ENCODE measurements at regions not wholly inside any gene's neighbourhood (a gene's known extent, or its start where the extent isn't known, plus 50 kb on each side); places are given as distances from the start of the nearest gene placed in this dataset.

GRCh38 chr6:132971676-132972075 lies 157.3 kb downstream of the RPS12 start:
- Histone ChIP-seq H3K4me1 (no peaks in the 10 kb centered on the region), H3K4me3 (no peak overlapping the region), H3K27me3 (replicated peaks in 1 of 7) (peaks cover 0 to 25% (median 0%) of the 10 kb centered on the region in 7 donors), H3K36me3 (no peaks in the 10 kb centered on the region), H3K27ac (no peak overlapping the region), H3K9me3 (no peaks in the 10 kb centered on the region)
- no peak for DNase-seq
- TF ChIP-seq CTCF (IDR thresholded peaks at IDR 0.05 in 8 of 11, conservative IDR thresholded peaks at IDR 0.05 in 3 of 11) = no peak
- no peak for TF ChIP-seq POLR2AphosphoS5 (IDR thresholded peaks at IDR 0.05)
- no peak for TF ChIP-seq POLR2A (IDR thresholded peaks at IDR 0.05)
- 79 to 87% (median 82%) methylated on average over 3 of the region's 3 CpGs for WGBS, 5 donors
- intact Hi-C loops (cut with DNase I; ENCODE audit: low total_unique reads) = no loop called here

GRCh38 chr6:132972254-132972653 lies 157.9 kb downstream of the RPS12 start:
- TF ChIP-seq CTCF (IDR thresholded peaks at IDR 0.05 in 8 of 11, conservative IDR thresholded peaks at IDR 0.05 in 3 of 11) (no peak), POLR2AphosphoS5 (IDR thresholded peaks at IDR 0.05) (no peak), POLR2A (IDR thresholded peaks at IDR 0.05) (no peak)
- Histone ChIP-seq H3K27me3 (replicated peaks in 1 of 7) (peaks cover 0 to 25% (median 0%) of the 10 kb centered on the region in 7 donors), H3K9me3 (no peaks in the 10 kb centered on the region), H3K27ac (no peak overlapping the region), H3K4me1 (no peaks in the 10 kb centered on the region), H3K4me3 (no peak overlapping the region), H3K36me3 (no peaks in the 10 kb centered on the region)
- intact Hi-C loops (cut with DNase I; ENCODE audit: low total_unique reads) = no loop called here
- DNase-seq = no peak

GRCh38 chr6:132972971-132973370 lies 158.6 kb downstream of the RPS12 start:
- DNase-seq = no peak
- H3K27me3 ChIP-seq (replicated peaks in 1 of 7) = peaks cover 0 to 25% (median 0%) of the 10 kb centered on the region in 7 donors
- H3K36me3 ChIP-seq = no peaks in the 10 kb centered on the region
- no peaks in the 10 kb centered on the region for H3K9me3 ChIP-seq
- no peak for TF ChIP-seq CTCF (IDR thresholded peaks at IDR 0.05 in 8 of 11, conservative IDR thresholded peaks at IDR 0.05 in 3 of 11)
- no peak for TF ChIP-seq POLR2AphosphoS5 (IDR thresholded peaks at IDR 0.05)
- no peak for TF ChIP-seq POLR2A (IDR thresholded peaks at IDR 0.05)
- H3K4me1 ChIP-seq = no peaks in the 10 kb centered on the region
- H3K27ac ChIP-seq = no peak overlapping the region
- intact Hi-C loops (cut with DNase I; ENCODE audit: low total_unique reads) = no loop called here
- 52 to 71% (median 60%) methylated on average over 3 of the region's 3 CpGs for WGBS, 5 donors
- H3K4me3 ChIP-seq = no peak overlapping the region

GRCh38 chr6:132973514-132973993 lies 159.2 kb downstream of the RPS12 start:
- H3K9me3 ChIP-seq = no peaks in the 10 kb centered on the region
- no peak for TF ChIP-seq POLR2AphosphoS5 (IDR thresholded peaks at IDR 0.05)
- no peak for TF ChIP-seq CTCF (IDR thresholded peaks at IDR 0.05 in 8 of 11, conservative IDR thresholded peaks at IDR 0.05 in 3 of 11)
- TF ChIP-seq POLR2A (IDR thresholded peaks at IDR 0.05) = no peak
- no peak overlapping the region for H3K4me3 ChIP-seq
- intact Hi-C loops (cut with DNase I; ENCODE audit: low total_unique reads) = no loop called here
- no peak for DNase-seq
- H3K36me3 ChIP-seq = no peaks in the 10 kb centered on the region
- no peak overlapping the region for H3K27ac ChIP-seq
- no peaks in the 10 kb centered on the region for H3K4me1 ChIP-seq
- H3K27me3 ChIP-seq (replicated peaks in 1 of 7) = peaks cover 0 to 25% (median 0%) of the 10 kb centered on the region in 7 donors
- 59 to 63% (median 60%) methylated on average over 3 of the region's 3 CpGs for WGBS, 5 donors

Measured in spleen (tissue), 11 donors.